ENCODE measurements at regions not wholly inside any gene's neighbourhood (a gene's known extent, or its start where the extent isn't known, plus 50 kb on each side); places are given as distances from the start of the nearest gene placed in this dataset.
A peak's percentile ranks its signal among the peaks of the same experiment; 100 is the strongest.

DNA sequence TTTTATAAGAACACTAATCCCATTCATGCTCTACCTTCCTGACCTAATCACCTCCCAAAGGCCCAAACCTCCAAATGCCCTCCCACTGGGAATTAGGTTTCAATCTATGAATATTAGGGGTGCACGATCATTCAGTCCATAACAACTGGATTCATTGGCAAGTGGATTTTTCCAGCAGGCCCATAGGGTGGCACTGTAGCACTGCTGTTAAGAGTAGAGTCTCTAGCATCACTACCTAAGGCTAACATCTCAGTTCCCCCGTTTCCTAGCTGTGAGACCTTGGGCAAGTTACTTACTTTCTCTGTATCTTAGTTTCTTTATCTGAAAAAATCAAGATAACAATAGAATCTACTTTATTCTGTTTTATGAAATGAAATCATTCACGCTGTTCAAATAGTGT lies 315.8 kb downstream of the STIM2 start:
- DNase-seq: peak in 39 of 42 donors; percentile 12 to 72 (median 42)
- intact Hi-C loops (cut with DNase I): no loop called here

DNA sequence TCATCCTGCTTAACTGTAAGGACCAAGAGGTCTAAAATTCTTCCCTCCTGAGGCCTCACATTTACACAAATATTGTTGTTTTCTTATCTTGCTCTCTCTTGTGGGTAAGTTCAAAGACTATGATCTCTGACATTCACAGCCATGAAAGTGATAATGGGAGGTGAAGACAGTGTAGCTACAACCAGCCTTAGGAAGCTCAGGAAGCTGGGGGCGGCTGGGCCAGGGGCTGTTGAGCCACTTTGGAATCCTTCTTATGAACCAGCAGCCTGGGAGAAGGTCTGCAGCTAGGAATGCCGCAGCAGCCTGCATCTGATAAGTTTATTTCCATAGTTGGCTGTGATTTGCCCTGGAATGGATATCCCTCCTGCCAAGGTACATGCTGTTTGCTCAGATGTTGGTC lies 316.2 kb downstream of the STIM2 start:
- no peak for DNase-seq
- intact Hi-C loops (cut with DNase I): no loop called here

- intact Hi-C loops (cut with DNase I): no loop called here
- no peak for DNase-seq
Measured at GRCh38 chr4:27178061-27178460, 317.4 kb downstream of the STIM2 start.

DNA sequence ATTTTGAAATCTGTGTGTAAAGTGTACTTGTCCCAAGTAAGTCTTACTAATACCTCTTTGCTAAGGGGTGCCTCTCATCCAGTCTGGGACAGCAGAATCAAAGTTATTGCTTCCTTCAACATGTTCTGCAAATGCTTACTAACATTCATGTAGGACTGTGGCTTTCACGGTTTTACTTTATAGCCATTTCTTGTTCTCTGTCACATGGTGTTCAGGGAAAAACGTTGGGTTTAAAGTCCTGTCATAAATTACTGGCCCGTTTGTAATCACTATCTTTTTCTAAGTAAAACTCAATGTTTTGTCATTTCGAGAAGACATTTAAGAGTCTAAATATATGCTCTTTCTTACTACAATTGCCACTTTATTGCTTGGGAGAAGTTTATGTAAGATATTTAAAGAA lies 321.1 kb downstream of the STIM2 start:
- intact Hi-C loops (cut with DNase I): no loop called here
- DNase-seq: no peak

DNA sequence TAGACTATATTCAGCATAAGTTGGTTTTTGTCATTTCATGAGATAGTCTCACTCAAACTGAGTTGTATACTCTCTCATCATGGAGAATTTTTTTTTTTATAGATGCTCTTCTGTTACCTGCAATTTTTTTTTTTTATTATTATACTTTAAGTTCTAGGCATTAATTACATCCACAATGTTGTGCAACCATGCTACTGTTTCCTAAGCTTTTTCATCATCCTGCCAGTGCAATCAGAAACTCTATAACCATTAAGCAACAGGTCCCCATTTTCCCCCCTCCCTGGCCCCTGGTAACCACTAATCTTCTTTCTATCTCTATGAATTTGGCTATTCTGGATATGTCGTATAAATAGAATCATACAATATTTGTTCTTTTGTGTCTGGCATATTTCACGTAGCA lies 321.6 kb downstream of the STIM2 start:
- no peak for DNase-seq
- intact Hi-C loops (cut with DNase I): no loop called here

DNA sequence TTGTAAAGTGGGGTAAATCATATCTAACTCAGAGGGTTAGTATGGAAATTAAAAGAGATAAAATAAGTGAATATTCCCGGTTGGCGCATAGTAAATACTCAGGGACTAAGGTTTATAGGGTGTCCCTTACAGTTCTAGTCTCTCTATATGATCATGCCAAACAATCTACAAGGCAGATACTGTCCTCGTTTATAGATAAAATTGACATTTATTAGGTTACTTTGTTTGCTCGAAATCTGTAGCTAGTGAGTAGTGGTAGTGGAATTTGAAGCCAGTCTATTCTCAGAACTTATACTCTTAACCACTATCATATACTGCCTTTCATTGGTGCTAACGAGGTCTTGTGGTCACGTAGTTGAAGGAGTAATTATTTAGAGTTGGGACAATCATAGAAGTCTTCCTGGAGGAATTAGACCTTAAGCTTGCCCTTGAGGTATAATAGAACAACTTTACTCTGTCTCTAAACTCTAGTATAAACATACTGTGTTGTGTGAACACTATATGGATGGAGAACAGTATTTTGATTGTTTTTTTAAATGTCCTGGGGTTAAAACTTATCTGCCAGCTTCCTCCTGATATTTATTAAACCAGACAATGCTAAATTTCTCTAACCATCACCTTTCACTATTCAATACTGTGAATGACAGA lies 324.0 kb downstream of the STIM2 start:
- intact Hi-C loops (cut with DNase I): no loop called here
- no peak for DNase-seq

DNA sequence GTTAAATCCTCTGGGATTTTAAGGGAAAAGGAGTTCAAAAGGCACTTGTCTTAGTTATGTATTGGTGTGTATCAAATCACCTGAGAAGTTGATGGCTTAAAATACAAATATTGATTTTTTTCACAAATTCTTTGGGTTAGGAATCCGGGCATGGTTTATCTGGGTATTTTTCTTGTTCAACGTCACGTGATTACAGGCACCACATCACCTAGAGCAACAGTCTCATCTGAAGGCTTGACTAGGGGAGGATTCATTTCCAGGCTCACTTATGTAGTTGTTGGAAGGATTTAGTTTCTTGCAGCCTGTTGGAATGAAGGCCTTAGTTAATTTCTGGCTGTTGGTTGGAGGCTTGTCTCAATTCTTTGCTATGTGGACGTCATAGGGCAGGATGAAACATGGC lies 326.1 kb downstream of the STIM2 start:
- intact Hi-C loops (cut with DNase I): no loop called here
- no peak for DNase-seq

DNA sequence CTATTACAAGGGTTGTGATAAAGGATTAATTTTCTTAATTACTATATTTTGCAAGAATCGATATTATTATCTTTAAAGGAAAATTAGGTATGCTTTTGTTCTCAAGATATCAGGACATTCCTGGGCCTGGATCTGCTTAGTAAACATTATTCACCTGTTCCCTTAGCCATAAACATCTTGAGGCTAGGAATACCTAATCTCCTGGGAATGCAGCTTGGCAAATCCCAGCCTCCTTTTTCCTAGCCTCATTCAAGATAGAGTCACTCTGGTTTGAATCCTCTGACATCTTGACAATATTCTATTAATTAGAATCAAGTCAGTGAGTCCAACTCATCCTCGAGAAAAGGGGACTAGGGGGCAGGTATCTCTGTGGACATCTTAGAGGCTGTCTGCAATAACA lies 327.1 kb downstream of the STIM2 start:
- DNase-seq: no peak
- intact Hi-C loops (cut with DNase I): no loop called here

DNA sequence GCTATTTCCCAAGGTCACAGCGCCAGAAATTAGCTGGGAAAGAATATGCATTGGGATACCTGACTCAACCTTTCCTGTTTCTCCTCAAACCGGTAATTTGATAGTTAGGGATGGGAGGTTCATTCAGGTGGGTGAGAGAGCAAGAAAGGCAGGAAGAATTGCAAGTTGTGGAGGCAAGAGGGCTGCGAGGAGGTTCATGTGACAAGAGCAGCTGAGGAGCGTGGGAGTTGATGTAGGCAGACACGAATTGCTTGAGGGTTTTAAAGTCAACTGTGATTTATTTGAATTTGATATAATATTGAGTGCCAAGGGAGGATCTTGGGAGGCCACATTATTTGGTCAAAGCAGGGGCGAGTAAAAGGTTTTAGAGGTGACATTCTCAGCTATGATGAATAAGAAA lies 329.0 kb downstream of the STIM2 start:
- peak; percentile 7 to 89 (median 70) for DNase-seq
- intact Hi-C loops (cut with DNase I): no loop called here

GRCh38 chr4:27191592-27191991 lies 331.0 kb downstream of the STIM2 start:
- intact Hi-C loops (cut with DNase I): no loop called here
- no peak for DNase-seq

- intact Hi-C loops (cut with DNase I): no loop called here
- DNase-seq: no peak
Measured at GRCh38 chr4:27194599-27195176, 334.0 kb downstream of the STIM2 start.

DNA sequence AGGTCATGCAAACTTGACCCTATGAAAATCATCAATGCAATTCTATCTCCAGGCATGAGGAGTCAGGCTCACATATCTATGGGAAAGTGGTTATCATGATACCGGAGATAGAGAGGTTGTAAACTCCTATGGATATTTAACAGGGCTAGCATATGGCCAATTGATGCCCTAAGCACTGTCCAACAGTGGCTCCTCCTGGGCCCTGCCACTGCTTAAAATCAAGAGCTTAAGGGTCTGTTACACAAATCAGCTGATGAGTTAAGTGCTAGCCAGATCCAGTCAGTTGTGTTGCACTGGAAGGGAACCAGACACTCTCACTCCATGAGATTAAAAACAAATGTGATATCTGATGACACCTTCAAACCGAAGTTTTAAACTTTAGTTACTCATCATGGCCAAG lies 337.6 kb downstream of the STIM2 start:
- no peak for DNase-seq
- intact Hi-C loops (cut with DNase I): no loop called here

GRCh38 chr4:27198971-27199370 lies 338.3 kb downstream of the STIM2 start:
- no peak for DNase-seq
- intact Hi-C loops (cut with DNase I): no loop called here

GRCh38 chr4:27206009-27206408 lies 345.4 kb downstream of the STIM2 start:
- intact Hi-C loops (cut with DNase I): no loop called here
- no peak for DNase-seq

GRCh38 chr4:27210956-27211355 lies 350.3 kb downstream of the STIM2 start:
- intact Hi-C loops (cut with DNase I): no loop called here
- no peak for DNase-seq

GRCh38 chr4:27214010-27214409 lies 353.4 kb downstream of the STIM2 start:
- intact Hi-C loops (cut with DNase I): no loop called here
- no peak for DNase-seq

DNA sequence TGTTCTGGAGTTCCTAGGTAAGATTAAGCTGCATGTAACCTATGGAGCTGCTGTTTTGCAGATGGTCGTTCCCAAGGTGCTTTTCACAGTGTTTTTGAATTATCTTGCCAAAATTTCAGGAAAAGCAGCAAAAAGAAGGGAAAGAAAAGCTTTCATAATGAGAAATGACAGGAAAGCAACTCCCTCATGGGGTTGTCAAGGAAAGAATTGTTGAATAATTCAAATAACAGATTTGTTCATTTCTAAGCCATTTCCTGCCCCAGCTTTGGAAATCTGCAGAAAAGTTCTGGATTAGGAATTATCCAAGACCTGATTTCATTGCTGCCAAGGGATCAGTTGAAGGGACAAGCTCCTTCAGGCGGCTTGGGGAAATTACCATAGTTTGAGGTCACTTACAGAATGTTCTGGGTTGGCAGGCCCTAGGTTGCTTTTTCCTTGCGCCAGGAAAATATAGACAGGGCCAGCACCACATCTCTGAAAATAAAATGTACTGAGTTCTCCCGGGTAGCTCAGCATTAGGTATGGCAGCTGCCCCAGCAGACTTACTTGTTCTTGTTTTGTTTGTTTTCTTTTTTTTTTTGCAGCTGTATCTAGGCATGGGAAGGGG lies 354.7 kb downstream of the STIM2 start:
- DNase-seq: no peak
- intact Hi-C loops (cut with DNase I): no loop called here

DNA sequence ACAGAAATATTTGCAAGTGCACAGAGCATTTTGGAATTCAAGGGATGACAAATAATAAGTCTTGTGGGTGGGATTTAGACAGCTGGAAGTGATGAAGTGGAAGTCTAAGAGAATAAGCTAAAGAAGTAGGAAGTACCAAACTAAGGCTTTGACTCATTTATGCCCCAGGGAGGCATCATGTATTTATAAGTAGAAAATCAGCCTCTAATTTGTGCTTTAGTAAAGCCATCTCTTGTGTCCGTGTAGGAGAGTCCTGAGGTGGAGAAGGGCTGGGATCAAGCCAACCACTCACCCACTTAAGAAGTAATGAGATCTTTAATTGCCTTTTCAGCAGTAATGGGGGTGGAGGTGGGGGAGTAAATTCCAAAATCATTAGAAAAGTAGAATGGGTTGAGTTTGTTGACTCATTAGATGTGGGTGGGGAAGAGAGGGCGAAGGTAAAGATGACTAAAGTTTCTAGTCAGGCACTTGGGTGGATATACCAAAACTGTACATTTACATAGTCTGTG lies 356.7 kb downstream of the STIM2 start:
- peak in 18 of 42 donors; percentile 1 to 66 (median 24) for DNase-seq
- intact Hi-C loops (cut with DNase I): no loop called here

GRCh38 chr4:27218013-27218412 lies 357.4 kb downstream of the STIM2 start:
- no peak for DNase-seq
- intact Hi-C loops (cut with DNase I): no loop called here

DNA sequence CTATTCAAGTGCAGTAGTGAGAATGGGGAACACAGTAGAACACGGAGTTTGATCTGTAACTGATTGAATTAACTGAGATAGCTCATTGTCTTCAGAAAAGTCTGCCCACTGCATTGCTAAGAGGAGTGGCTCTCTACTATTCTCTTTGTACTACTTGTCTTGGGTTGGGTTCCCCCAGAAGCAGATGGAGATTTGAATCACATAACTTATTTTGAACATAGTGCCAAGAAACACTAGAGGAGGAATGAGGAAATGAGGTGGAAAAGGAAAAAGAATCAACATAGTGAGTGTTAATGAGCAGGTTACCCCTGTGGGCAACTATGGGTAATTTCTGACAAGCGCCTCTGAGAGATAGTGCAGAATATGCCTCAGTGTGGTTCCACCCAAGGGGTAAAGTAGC lies 362.7 kb downstream of the STIM2 start:
- DNase-seq: no peak
- intact Hi-C loops (cut with DNase I): no loop called here

DNA sequence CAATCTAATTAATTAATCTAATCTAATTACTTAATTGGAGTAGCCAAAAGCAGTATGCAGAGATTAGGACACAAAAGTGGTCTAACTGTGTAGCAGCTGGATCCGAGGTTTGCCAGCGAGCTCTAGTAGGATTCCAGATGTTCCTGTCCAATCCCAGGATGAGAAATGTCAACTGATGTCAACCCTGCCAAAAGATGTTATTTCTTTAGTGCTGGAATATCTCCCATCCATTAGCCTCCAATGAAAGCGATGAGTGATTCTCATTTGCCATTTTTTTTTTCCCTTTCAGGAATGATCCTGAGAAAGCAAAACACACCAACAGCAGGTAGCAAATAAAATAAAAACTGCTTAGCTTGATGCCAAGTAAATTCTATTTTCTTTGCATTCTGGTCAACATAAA lies 372.9 kb downstream of the STIM2 start:
- intact Hi-C loops (cut with DNase I): no loop called here
- DNase-seq: no peak

Data from head of caudate nucleus (tissue), 42 donors.